Omental fat pad (tissue), 3 donors: ENCODE measurements at regions not wholly inside any gene's neighbourhood (a gene's known extent, or its start where the extent isn't known, plus 50 kb on each side); places are given as distances from the start of the nearest gene placed in this dataset.

ENCODE experiments used
- ATAC-seq: fragments of 150-250 bp; one replicate; pipeline ENCODE4 v1.9.1; 2016; ENCODE audit warnings: mild to moderate bottlenecking, moderate library complexity; ENCODE audit not compliant: low FRiP score
- DNase-seq: peaks from one replicate; pipeline ENCODE4 v3.0.0-alpha.2; 2019; ENCODE audit warnings: low spot score
- CTCF ChIP-seq, 3 donors: fragments of 450-650 bp; IDR thresholded peaks; one replicate each; pipeline ENCODE4 v1.5.1; 2016 to 2017; ENCODE audit warnings: antibody characterized with exemption in 3 of 3, mild to moderate bottlenecking in 3 of 3, moderate library complexity in 2 of 3

- ATAC-seq (no peak), DNase-seq (no peak)
- no peak for TF ChIP-seq CTCF (IDR thresholded peaks at IDR 0.05)
These were observed 258.5 kb upstream of the GIMD1 start for GRCh38 chr4:106627051-106627450.

GRCh38 chr4:106624671-106625070 is 256.1 kb upstream of the GIMD1 start:
- DNase-seq (no peak), ATAC-seq (no peak)
- TF ChIP-seq CTCF (IDR thresholded peaks at IDR 0.05) = no peak

GRCh38 chr4:106618956-106619355 is 250.4 kb upstream of the GIMD1 start:
- ATAC-seq (no peak), DNase-seq (no peak)
- TF ChIP-seq CTCF (IDR thresholded peaks at IDR 0.05) = no peak

GRCh38 chr4:106615961-106616360 is 247.4 kb upstream of the GIMD1 start:
- ATAC-seq = no peak
- no peak for TF ChIP-seq CTCF (IDR thresholded peaks at IDR 0.05)
- DNase-seq = no peak

GRCh38 chr4:106615410-106615945 is 246.9 kb upstream of the GIMD1 start:
- no peak for ATAC-seq
- TF ChIP-seq CTCF (IDR thresholded peaks at IDR 0.05) = no peak
- DNase-seq = no peak

- DNase-seq = no peak
- TF ChIP-seq CTCF (IDR thresholded peaks at IDR 0.05) = no peak
- ATAC-seq = no peak
These were observed 245.9 kb upstream of the GIMD1 start for GRCh38 chr4:106614441-106614840.

- ATAC-seq (no peak), DNase-seq (no peak)
- TF ChIP-seq CTCF (IDR thresholded peaks at IDR 0.05) = no peak
These were observed 241.3 kb upstream of the GIMD1 start for GRCh38 chr4:106609917-106610316.
